ENCODE measurements at regions not wholly inside any gene's neighbourhood (a gene's known extent, or its start where the extent isn't known, plus 50 kb on each side); places are given as distances from the start of the nearest gene placed in this dataset.
"Not testable (repeated sequence)": the region's sequence is repeated elsewhere in the genome, so short reads cannot be mapped to it uniquely, and the experiment has no call there.

DNA sequence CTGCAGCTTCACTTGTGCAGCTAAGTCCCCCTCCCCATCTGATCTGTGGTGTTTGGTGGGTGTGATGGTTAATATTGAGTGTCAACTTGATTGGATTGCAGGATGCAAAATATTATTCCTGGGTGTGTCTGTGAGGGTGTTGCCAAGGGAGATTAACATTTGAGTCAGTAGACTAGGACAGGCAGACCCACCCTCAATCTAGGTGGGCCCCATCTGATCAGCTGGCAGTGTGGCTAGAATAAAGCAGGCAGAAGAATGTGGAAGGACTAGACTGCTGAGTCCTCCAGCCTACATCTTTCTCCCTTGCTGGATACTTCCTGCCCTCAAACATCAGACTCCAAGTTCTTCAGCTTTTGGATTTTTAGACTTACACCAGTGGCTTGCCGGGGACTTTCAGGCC is 103.5 kb upstream of the BOD1L1 start:
- no peak overlapping the region for H3K4me3 ChIP-seq (ENCODE audit: low read depth, low read length)
- peak overlapping the region; percentile 36 for H2AFZ ChIP-seq
- H3K9ac ChIP-seq: no peak overlapping the region
- H3K27ac ChIP-seq: peak overlapping the region; percentile 88
- H3K4me1 ChIP-seq: peaks cover 26% of the 10 kb centered on the region
- H3K36me3 ChIP-seq (ENCODE audit: control insufficient read depth, insufficient read depth, low read length): no peaks in the 10 kb centered on the region
- TF ChIP-seq, protein P1, sequence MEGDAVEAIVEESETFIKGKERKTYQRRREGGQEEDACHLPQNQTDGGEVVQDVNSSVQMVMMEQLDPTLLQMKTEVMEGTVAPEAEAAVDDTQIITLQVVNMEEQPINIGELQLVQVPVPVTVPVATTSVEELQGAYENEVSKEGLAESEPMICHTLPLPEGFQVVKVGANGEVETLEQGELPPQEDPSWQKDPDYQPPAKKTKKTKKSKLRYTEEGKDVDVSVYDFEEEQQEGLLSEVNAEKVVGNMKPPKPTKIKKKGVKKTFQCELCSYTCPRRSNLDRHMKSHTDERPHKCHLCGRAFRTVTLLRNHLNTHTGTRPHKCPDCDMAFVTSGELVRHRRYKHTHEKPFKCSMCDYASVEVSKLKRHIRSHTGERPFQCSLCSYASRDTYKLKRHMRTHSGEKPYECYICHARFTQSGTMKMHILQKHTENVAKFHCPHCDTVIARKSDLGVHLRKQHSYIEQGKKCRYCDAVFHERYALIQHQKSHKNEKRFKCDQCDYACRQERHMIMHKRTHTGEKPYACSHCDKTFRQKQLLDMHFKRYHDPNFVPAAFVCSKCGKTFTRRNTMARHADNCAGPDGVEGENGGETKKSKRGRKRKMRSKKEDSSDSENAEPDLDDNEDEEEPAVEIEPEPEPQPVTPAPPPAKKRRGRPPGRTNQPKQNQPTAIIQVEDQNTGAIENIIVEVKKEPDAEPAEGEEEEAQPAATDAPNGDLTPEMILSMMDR (IDR thresholded peaks at IDR 0.05): no peak
- H3K9me3 ChIP-seq (ENCODE audit: control insufficient read depth, low read length): no peaks in the 10 kb centered on the region
- H3K27me3 ChIP-seq (ENCODE audit: control insufficient read depth, insufficient read depth, low read length): no peaks in the 10 kb centered on the region
- H3K79me2 ChIP-seq: no peaks in the 10 kb centered on the region
- H3K4me2 ChIP-seq (ENCODE audit: low read length): no peak overlapping the region

DNA sequence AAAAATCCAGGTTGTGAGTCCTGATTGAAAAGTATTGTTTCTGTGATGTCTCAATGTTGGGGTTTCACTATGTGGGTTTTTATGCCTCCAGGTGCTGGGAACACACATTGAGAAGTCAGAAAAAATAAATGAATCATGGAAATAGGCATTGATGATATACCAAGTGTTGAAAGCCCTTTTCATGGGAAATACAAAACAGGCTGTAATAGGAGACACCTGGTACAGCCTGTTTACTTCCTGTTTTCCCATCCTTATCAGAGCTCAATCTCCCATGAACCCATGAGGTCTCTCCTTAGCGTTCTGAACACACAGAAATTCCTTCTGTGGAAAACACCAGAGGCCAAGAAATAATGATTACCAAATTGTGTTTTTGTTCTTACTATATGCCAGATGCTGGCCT is 106.3 kb upstream of the BOD1L1 start:
- Histone ChIP-seq H3K4me2 (ENCODE audit: low read length) (peak overlapping the region; percentile 63), H3K9ac (no peak overlapping the region), H3K27me3 (ENCODE audit: control insufficient read depth, insufficient read depth, low read length) (no peaks in the 10 kb centered on the region), H3K36me3 (ENCODE audit: control insufficient read depth, insufficient read depth, low read length) (no peaks in the 10 kb centered on the region), H3K4me1 (peaks cover 16% of the 10 kb centered on the region), H3K27ac (peak overlapping the region; percentile 88), H3K79me2 (no peaks in the 10 kb centered on the region), H3K9me3 (ENCODE audit: control insufficient read depth, low read length) (no peaks in the 10 kb centered on the region), H2AFZ (no peak overlapping the region), H3K4me3 (ENCODE audit: low read depth, low read length) (peak overlapping the region; percentile 28)
- TF ChIP-seq, protein P1 (IDR thresholded peaks at IDR 0.05): no peak

GRCh38 chr4:13750594-13750993 is 123.1 kb upstream of the BOD1L1 start:
- TF ChIP-seq, protein P1 (IDR thresholded peaks at IDR 0.05): no peak
- H3K27ac ChIP-seq: no peak overlapping the region
- H2AFZ ChIP-seq: no peak overlapping the region
- no peaks in the 10 kb centered on the region for H3K27me3 ChIP-seq (ENCODE audit: control insufficient read depth, insufficient read depth, low read length)
- no peak overlapping the region for H3K4me2 ChIP-seq (ENCODE audit: low read length)
- no peaks in the 10 kb centered on the region for H3K79me2 ChIP-seq
- H3K9me3 ChIP-seq (ENCODE audit: control insufficient read depth, low read length): no peaks in the 10 kb centered on the region
- no peak overlapping the region for H3K4me3 ChIP-seq (ENCODE audit: low read depth, low read length)
- no peaks in the 10 kb centered on the region for H3K36me3 ChIP-seq (ENCODE audit: control insufficient read depth, insufficient read depth, low read length)
- no peak overlapping the region for H3K9ac ChIP-seq
- no peaks in the 10 kb centered on the region for H3K4me1 ChIP-seq

DNA sequence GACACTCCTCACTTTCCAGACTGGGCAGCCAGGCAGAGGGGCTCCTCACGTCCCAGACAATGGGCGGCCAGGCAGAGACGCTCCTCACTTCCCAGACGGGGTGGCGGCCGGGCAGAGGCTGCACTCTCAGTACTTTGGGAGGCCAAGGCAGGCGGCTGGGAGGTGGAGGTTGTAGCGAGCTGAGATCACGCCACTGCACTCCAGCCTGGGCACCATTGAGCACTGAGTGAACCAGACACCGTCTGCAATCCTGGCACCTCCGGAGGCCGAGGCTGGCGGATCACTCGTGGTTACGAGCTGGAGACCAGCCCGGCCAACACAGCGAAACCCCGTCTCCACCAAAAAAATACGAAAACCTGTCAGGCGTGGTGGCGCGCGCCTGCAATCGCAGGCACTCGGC is 134.1 kb upstream of the BOD1L1 start:
- not testable (repeated sequence) for H3K27me3 ChIP-seq (ENCODE audit: control insufficient read depth, insufficient read depth, low read length)

DNA sequence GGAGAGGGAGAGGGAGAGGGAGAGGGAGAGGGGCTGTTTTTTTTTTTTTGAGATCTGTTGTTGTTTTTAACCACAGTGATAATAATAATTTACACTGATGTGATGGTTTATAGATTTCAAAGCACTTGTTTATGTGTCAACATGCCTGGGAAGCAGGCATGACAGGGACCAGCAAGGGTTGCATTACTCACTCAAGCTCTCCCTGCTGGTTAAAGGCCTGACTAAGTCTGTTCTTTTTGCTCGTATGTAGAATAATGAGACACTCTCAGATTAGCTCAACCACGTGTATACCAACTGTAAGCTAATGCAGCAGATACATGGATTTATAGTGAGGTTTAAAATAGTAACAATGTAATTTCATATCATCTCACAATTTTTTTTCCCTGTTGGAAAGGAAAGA is 134.6 kb upstream of the BOD1L1 start:
- Histone ChIP-seq H3K79me2 (no peaks in the 10 kb centered on the region), H3K9me3 (ENCODE audit: control insufficient read depth, low read length) (no peaks in the 10 kb centered on the region), H3K4me3 (ENCODE audit: low read depth, low read length) (no peak overlapping the region), H3K4me1 (no peaks in the 10 kb centered on the region), H3K36me3 (ENCODE audit: control insufficient read depth, insufficient read depth, low read length) (no peaks in the 10 kb centered on the region), H3K27me3 (ENCODE audit: control insufficient read depth, insufficient read depth, low read length) (no peaks in the 10 kb centered on the region), H3K9ac (no peak overlapping the region), H3K27ac (no peak overlapping the region), H2AFZ (no peak overlapping the region), H3K4me2 (ENCODE audit: low read length) (no peak overlapping the region)
- TF ChIP-seq, protein P1 (IDR thresholded peaks at IDR 0.05): no peak

More for the DNA sequence above, 134.1 kb upstream of the BOD1L1 start:
- H3K79me2 ChIP-seq; H3K9me3 ChIP-seq (ENCODE audit: control insufficient read depth, low read length); H3K36me3 ChIP-seq (ENCODE audit: control insufficient read depth, insufficient read depth, low read length); H3K4me3 ChIP-seq (ENCODE audit: low read depth, low read length); H3K9ac ChIP-seq; H2AFZ ChIP-seq; H3K4me1 ChIP-seq; H3K27ac ChIP-seq; H3K4me2 ChIP-seq (ENCODE audit: low read length): not testable (repeated sequence)
